ENCODE measurements at regions not wholly inside any gene's neighbourhood (a gene's known extent, or its start where the extent isn't known, plus 50 kb on each side); places are given as distances from the start of the nearest gene placed in this dataset.

GRCh38 chr19:56983171-56983570 is 136.6 kb upstream of the USP29 start:
- no peak overlapping the region for H3K4me2 ChIP-seq
- no peak overlapping the region for H3K9ac ChIP-seq
- H4K20me1 ChIP-seq (ENCODE audit: insufficient read depth): no peaks in the 10 kb centered on the region
- no peaks in the 10 kb centered on the region for H3K79me2 ChIP-seq (ENCODE audit: insufficient read depth, low read depth)
- TF ChIP-seq, protein P1, sequence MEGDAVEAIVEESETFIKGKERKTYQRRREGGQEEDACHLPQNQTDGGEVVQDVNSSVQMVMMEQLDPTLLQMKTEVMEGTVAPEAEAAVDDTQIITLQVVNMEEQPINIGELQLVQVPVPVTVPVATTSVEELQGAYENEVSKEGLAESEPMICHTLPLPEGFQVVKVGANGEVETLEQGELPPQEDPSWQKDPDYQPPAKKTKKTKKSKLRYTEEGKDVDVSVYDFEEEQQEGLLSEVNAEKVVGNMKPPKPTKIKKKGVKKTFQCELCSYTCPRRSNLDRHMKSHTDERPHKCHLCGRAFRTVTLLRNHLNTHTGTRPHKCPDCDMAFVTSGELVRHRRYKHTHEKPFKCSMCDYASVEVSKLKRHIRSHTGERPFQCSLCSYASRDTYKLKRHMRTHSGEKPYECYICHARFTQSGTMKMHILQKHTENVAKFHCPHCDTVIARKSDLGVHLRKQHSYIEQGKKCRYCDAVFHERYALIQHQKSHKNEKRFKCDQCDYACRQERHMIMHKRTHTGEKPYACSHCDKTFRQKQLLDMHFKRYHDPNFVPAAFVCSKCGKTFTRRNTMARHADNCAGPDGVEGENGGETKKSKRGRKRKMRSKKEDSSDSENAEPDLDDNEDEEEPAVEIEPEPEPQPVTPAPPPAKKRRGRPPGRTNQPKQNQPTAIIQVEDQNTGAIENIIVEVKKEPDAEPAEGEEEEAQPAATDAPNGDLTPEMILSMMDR (conservative IDR thresholded peaks at IDR 0.05; ENCODE audit: low read depth, low read length): no peak
- no peak overlapping the region for H3K27ac ChIP-seq
- no peaks in the 10 kb centered on the region for H3K4me1 ChIP-seq (ENCODE audit: low read depth, poor library complexity, severe bottlenecking)
- no peak overlapping the region for H3K4me3 ChIP-seq (IDR thresholded peaks at IDR 0.05; ENCODE audit: insufficient read depth, low read depth, low read length)
- no peak overlapping the region for H2AFZ ChIP-seq (ENCODE audit: low read depth)
- no peaks in the 10 kb centered on the region; the same call in 1 of the 2 replicates for H3K27me3 ChIP-seq (ENCODE audit: insufficient read depth, low read depth)
- no peaks in the 10 kb centered on the region for H3K36me3 ChIP-seq (ENCODE audit: insufficient read depth)

GRCh38 chr19:56983804-56984203 is 136.0 kb upstream of the USP29 start:
- no peaks in the 10 kb centered on the region for H4K20me1 ChIP-seq (ENCODE audit: insufficient read depth)
- H2AFZ ChIP-seq (ENCODE audit: low read depth): no peak overlapping the region
- no peaks in the 10 kb centered on the region; the same call in 1 of the 2 replicates for H3K27me3 ChIP-seq (ENCODE audit: insufficient read depth, low read depth)
- H3K27ac ChIP-seq: no peak overlapping the region
- H3K9ac ChIP-seq: no peak overlapping the region
- H3K36me3 ChIP-seq (ENCODE audit: insufficient read depth): no peaks in the 10 kb centered on the region
- TF ChIP-seq, protein P1 (conservative IDR thresholded peaks at IDR 0.05; ENCODE audit: low read depth, low read length): no peak
- no peak overlapping the region for H3K4me2 ChIP-seq
- no peaks in the 10 kb centered on the region for H3K79me2 ChIP-seq (ENCODE audit: insufficient read depth, low read depth)
- no peaks in the 10 kb centered on the region for H3K4me1 ChIP-seq (ENCODE audit: low read depth, poor library complexity, severe bottlenecking)
- no peak overlapping the region for H3K4me3 ChIP-seq (IDR thresholded peaks at IDR 0.05; ENCODE audit: insufficient read depth, low read depth, low read length)

GRCh38 chr19:56986386-56986785 is 133.4 kb upstream of the USP29 start:
- Histone ChIP-seq H3K4me1 (ENCODE audit: low read depth, poor library complexity, severe bottlenecking) (no peaks in the 10 kb centered on the region), H4K20me1 (ENCODE audit: insufficient read depth) (no peaks in the 10 kb centered on the region), H3K9ac (no peak overlapping the region), H3K27me3 (ENCODE audit: insufficient read depth, low read depth) (no peaks in the 10 kb centered on the region), H3K79me2 (ENCODE audit: insufficient read depth, low read depth) (no peaks in the 10 kb centered on the region), H3K36me3 (ENCODE audit: insufficient read depth) (no peaks in the 10 kb centered on the region), H3K27ac (no peak overlapping the region), H3K4me2 (no peak overlapping the region), H3K4me3 (IDR thresholded peaks at IDR 0.05; ENCODE audit: insufficient read depth, low read depth, low read length) (no peak overlapping the region), H2AFZ (ENCODE audit: low read depth) (no peak overlapping the region)
- TF ChIP-seq, protein P1 (conservative IDR thresholded peaks at IDR 0.05; ENCODE audit: low read depth, low read length): no peak

GRCh38 chr19:56987184-56987583 is 132.6 kb upstream of the USP29 start:
- no peaks in the 10 kb centered on the region for H3K27me3 ChIP-seq (ENCODE audit: insufficient read depth, low read depth)
- TF ChIP-seq, protein P1 (conservative IDR thresholded peaks at IDR 0.05; ENCODE audit: low read depth, low read length): no peak
- H2AFZ ChIP-seq (ENCODE audit: low read depth): no peak overlapping the region
- H3K4me1 ChIP-seq (ENCODE audit: low read depth, poor library complexity, severe bottlenecking): no peaks in the 10 kb centered on the region
- H3K36me3 ChIP-seq (ENCODE audit: insufficient read depth): no peaks in the 10 kb centered on the region
- no peak overlapping the region for H3K4me2 ChIP-seq
- no peak overlapping the region for H3K27ac ChIP-seq
- H3K4me3 ChIP-seq (IDR thresholded peaks at IDR 0.05; ENCODE audit: insufficient read depth, low read depth, low read length): no peak overlapping the region
- no peaks in the 10 kb centered on the region for H3K79me2 ChIP-seq (ENCODE audit: insufficient read depth, low read depth)
- H4K20me1 ChIP-seq (ENCODE audit: insufficient read depth): no peaks in the 10 kb centered on the region
- no peak overlapping the region for H3K9ac ChIP-seq

Data from KMS-11 (cell line).